CD1c-positive myeloid dendritic cell (primary cell): ENCODE measurements at regions not wholly inside any gene's neighbourhood (a gene's known extent, or its start where the extent isn't known, plus 50 kb on each side); places are given as distances from the start of the nearest gene placed in this dataset.

Experiments
- DNase-seq: peaks from one replicate; pipeline ENCODE4 v3.0.0-alpha.2; 2016; ENCODE audit errors: extremely low spot score

GRCh38 chr15:59953392-59953883 is 50.7 kb upstream of the FOXB1 start:
- no peak for DNase-seq

GRCh38 chr15:59952960-59953359 is 51.2 kb upstream of the FOXB1 start:
- DNase-seq: no peak

- no peak for DNase-seq
These were observed 53.3 kb upstream of the FOXB1 start for GRCh38 chr15:59950603-59951388.

GRCh38 chr15:59948924-59949613 is 55.0 kb upstream of the FOXB1 start:
- no peak for DNase-seq

GRCh38 chr15:59946084-59946483 is 58.0 kb upstream of the FOXB1 start:
- no peak for DNase-seq

- no peak for DNase-seq
These were observed 59.1 kb upstream of the FOXB1 start for GRCh38 chr15:59945036-59945435.

GRCh38 chr15:59941612-59942011 is 62.5 kb upstream of the FOXB1 start:
- no peak for DNase-seq

GRCh38 chr15:59940928-59941327 is 63.2 kb upstream of the FOXB1 start:
- DNase-seq: no peak

GRCh38 chr15:59940456-59940855 is 63.7 kb upstream of the FOXB1 start:
- no peak for DNase-seq

GRCh38 chr15:59936741-59937140 is 67.4 kb upstream of the FOXB1 start:
- no peak for DNase-seq

GRCh38 chr15:59933607-59934006 is 70.5 kb upstream of the FOXB1 start:
- no peak for DNase-seq

GRCh38 chr15:59931646-59932261 is 72.4 kb upstream of the FOXB1 start:
- DNase-seq: no peak

GRCh38 chr15:59924812-59925522 is 79.1 kb upstream of the FOXB1 start:
- no peak for DNase-seq

- no peak for DNase-seq
These were observed 80.0 kb upstream of the FOXB1 start for GRCh38 chr15:59924096-59924495.

- DNase-seq: no peak
These were observed 80.6 kb upstream of the FOXB1 start for GRCh38 chr15:59923508-59923907.

GRCh38 chr15:59918994-59919951 is 84.8 kb upstream of the FOXB1 start:
- no peak for DNase-seq

- peak; percentile 51 for DNase-seq
These were observed 86.5 kb upstream of the FOXB1 start for GRCh38 chr15:59917504-59918157.

- DNase-seq: no peak
These were observed 98.1 kb upstream of the FOXB1 start for GRCh38 chr15:59906046-59906445.

GRCh38 chr15:59905176-59905575 is 98.9 kb upstream of the FOXB1 start:
- DNase-seq: no peak

- no peak for DNase-seq
These were observed 99.5 kb upstream of the FOXB1 start for GRCh38 chr15:59904450-59905135.
